H1 (cell line): ENCODE measurements at regions not wholly inside any gene's neighbourhood (a gene's known extent, or its start where the extent isn't known, plus 50 kb on each side); places are given as distances from the start of the nearest gene placed in this dataset.

Experiments used
- CHD7 ChIP-seq: fragments of 300-600 bp; sonication (generic); IDR thresholded peaks from 2 replicates; pipeline ENCODE4 v1.7.1; 2012; ENCODE audit warnings: low read length, moderate library complexity, mild to moderate bottlenecking, inconsistent platforms; ENCODE audit not compliant: insufficient replicate concordance
- SIRT6 ChIP-seq: IDR thresholded peaks from one replicate; pipeline ENCODE4 v1.7.1; 2012; ENCODE audit warnings: low read length, inconsistent platforms
- TCF12 ChIP-seq: IDR thresholded peaks from 2 replicates; pipeline ENCODE4 v1.6.1; 2011; ENCODE audit warnings: low read depth, mild to moderate bottlenecking, low read length

GRCh38 chr2:176804392-176804791 lies 408.2 kb upstream of the HNRNPA3 start (continued):
- TF ChIP-seq SIRT6 = no peak
- TF ChIP-seq CHD7 = no peak
- no peak for TF ChIP-seq TCF12
